Fibroblast of lung (primary cell): ENCODE measurements at regions not wholly inside any gene's neighbourhood (a gene's known extent, or its start where the extent isn't known, plus 50 kb on each side); places are given as distances from the start of the nearest gene placed in this dataset.

Experiments used
- EZH2 ChIP-seq: IDR thresholded peaks from 2 replicates; pipeline ENCODE4 v1.5.1; 2012; ENCODE audit warnings: low read length, control low read depth, mild to moderate bottlenecking; ENCODE audit errors: missing control alignments
- TF ChIP-seq, protein P1 (sequence below), 2 donors: IDR thresholded peaks in 1 of 2; conservative IDR thresholded peaks in 1 of 2; 1 replicate in 1 of 2; 2 replicates in 1 of 2; pipeline ENCODE4 v1.5.1; 2011 to 2012; ENCODE audit warnings: low read length in 2 of 2, control low read depth in 1 of 2, inconsistent platforms in 1 of 2, low read depth in 1 of 2, mild to moderate bottlenecking in 1 of 2

DNA sequence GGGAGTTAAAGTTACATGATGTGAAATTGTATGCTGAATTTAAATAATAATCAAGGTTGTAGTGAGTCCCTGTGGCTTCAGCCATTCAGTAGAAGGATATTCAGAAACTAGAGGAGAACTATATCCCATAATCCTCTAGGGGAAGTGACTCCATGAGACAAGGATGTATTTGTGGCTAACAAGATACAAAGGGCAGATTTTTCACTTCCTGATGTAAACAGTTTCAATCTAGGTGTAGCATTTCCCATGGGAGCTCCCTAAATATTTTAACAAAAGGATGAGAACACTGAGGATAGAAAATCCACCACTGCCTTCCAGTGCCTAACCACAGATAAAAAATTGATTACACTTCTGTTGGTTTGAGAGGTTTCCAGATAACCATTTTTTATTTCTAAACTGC, 435.4 kb upstream of the TENM3 start:
- TF ChIP-seq, protein P1, sequence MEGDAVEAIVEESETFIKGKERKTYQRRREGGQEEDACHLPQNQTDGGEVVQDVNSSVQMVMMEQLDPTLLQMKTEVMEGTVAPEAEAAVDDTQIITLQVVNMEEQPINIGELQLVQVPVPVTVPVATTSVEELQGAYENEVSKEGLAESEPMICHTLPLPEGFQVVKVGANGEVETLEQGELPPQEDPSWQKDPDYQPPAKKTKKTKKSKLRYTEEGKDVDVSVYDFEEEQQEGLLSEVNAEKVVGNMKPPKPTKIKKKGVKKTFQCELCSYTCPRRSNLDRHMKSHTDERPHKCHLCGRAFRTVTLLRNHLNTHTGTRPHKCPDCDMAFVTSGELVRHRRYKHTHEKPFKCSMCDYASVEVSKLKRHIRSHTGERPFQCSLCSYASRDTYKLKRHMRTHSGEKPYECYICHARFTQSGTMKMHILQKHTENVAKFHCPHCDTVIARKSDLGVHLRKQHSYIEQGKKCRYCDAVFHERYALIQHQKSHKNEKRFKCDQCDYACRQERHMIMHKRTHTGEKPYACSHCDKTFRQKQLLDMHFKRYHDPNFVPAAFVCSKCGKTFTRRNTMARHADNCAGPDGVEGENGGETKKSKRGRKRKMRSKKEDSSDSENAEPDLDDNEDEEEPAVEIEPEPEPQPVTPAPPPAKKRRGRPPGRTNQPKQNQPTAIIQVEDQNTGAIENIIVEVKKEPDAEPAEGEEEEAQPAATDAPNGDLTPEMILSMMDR (conservative IDR thresholded peaks at IDR 0.05 in 1 of 2, IDR thresholded peaks at IDR 0.05 in 1 of 2; ENCODE audit: low read depth in 1 of 2, low read length in 2 of 2) = no peak
- TF ChIP-seq EZH2 = no peak
